Activated naive CD4-positive, alpha-beta T cell treated with anti-CD3 and anti-CD28 coated beads, Interleukin-2, amount 10 ng/mL, durations not matched to agents 7 days and 5 days (primary cell): ENCODE measurements at regions not wholly inside any gene's neighbourhood (a gene's known extent, or its start where the extent isn't known, plus 50 kb on each side); places are given as distances from the start of the nearest gene placed in this dataset.

Experiments
- CTCF ChIA-PET: fragments of 350-600 bp; sonication (Branson Sonifier 250); formaldehyde crosslinking; loops from one replicate; lab custom pipeline; 2021; ENCODE audit warnings: antibody characterized with exemption; lab: Charles Lee
- DNase-seq: peaks from one replicate; pipeline ENCODE4 v3.0.0-alpha.2; 2020
- H3K27ac Mint-ChIP-seq: one replicate; pipeline ENCODE4 v1.8.0; 2021; ENCODE audit warnings: mild to moderate bottlenecking, moderate library complexity, mixed read lengths
- H3K27me3 Mint-ChIP-seq: one replicate; pipeline ENCODE4 v1.8.0; 2021; ENCODE audit warnings: mild to moderate bottlenecking, mixed read lengths
- H3K36me3 Mint-ChIP-seq: one replicate; pipeline ENCODE4 v1.8.0; 2021; ENCODE audit warnings: mixed read lengths
- H3K4me1 Mint-ChIP-seq: one replicate; pipeline ENCODE4 v1.8.0; 2021; ENCODE audit warnings: mixed read lengths
- H3K4me3 Mint-ChIP-seq: one replicate; pipeline ENCODE4 v1.8.0; 2021; ENCODE audit warnings: mild to moderate bottlenecking, moderate library complexity, mixed read lengths
- H3K9me3 Mint-ChIP-seq: one replicate; pipeline ENCODE4 v1.8.0; 2021; ENCODE audit warnings: mixed read lengths

- CTCF ChIA-PET = no interaction called here
- H3K36me3 Mint-ChIP-seq = no peaks in the 10 kb centered on the region
- no peak for DNase-seq
- H3K9me3 Mint-ChIP-seq = peaks cover 2% of the 10 kb centered on the region
- no peaks in the 10 kb centered on the region for H3K27me3 Mint-ChIP-seq
- H3K4me1 Mint-ChIP-seq = no peaks in the 10 kb centered on the region
- no peak overlapping the region for H3K4me3 Mint-ChIP-seq
- H3K27ac Mint-ChIP-seq = no peak overlapping the region
Measured at GRCh38 chr1:173101589-173101988, 50.8 kb upstream of the TNFSF18 start.

GRCh38 chr1:173100476-173101107, 49.9 kb upstream of the TNFSF18 start:
- Mint-ChIP-seq H3K36me3 (no peaks in the 10 kb centered on the region), H3K9me3 (peaks cover 2% of the 10 kb centered on the region), H3K27me3 (no peaks in the 10 kb centered on the region), H3K4me3 (no peak overlapping the region), H3K4me1 (no peaks in the 10 kb centered on the region), H3K27ac (no peak overlapping the region)
- no peak for DNase-seq
- CTCF ChIA-PET = no interaction called here
